GM21360 (cell line): ENCODE measurements at regions not wholly inside any gene's neighbourhood (a gene's known extent, or its start where the extent isn't known, plus 50 kb on each side); places are given as distances from the start of the nearest gene placed in this dataset.
"Not testable (repeated sequence)": the region's sequence is repeated elsewhere in the genome, so short reads cannot be mapped to it uniquely, and the experiment has no call there.

Source experiments
- ATAC-seq: cut with Tn5 transposase; IDR thresholded peaks from one replicate; pipeline ENCODE4 v1.9.1; 2021; ENCODE audit warnings: mild to moderate bottlenecking, moderate library complexity; ENCODE audit not compliant: unreplicated experiment

- no peak for ATAC-seq
These were observed 1444.1 kb downstream of the SLITRK5 start for GRCh38 chr13:89115307-89115706.

GRCh38 chr13:89136678-89137077 lies 1465.5 kb downstream of the SLITRK5 start:
- ATAC-seq, result no peak

GRCh38 chr13:89150362-89150761 lies 1479.2 kb downstream of the SLITRK5 start:
- no peak for ATAC-seq

- ATAC-seq, result no peak
These were observed 1482.8 kb downstream of the SLITRK5 start for GRCh38 chr13:89153941-89154340.

GRCh38 chr13:89163096-89163495 lies 1491.9 kb downstream of the SLITRK5 start:
- ATAC-seq, result no peak

- no peak for ATAC-seq
These were observed 1494.5 kb downstream of the SLITRK5 start for GRCh38 chr13:89165685-89166084.

GRCh38 chr13:89169951-89170350 lies 1498.8 kb downstream of the SLITRK5 start:
- no peak for ATAC-seq

GRCh38 chr13:89181041-89181440 lies 1509.9 kb downstream of the SLITRK5 start:
- ATAC-seq, result no peak

- no peak for ATAC-seq
These were observed 1528.0 kb downstream of the SLITRK5 start for GRCh38 chr13:89199138-89199537.

- no peak for ATAC-seq
These were observed 1533.3 kb downstream of the SLITRK5 start for GRCh38 chr13:89204435-89204834.

- ATAC-seq, result no peak
These were observed 1534.8 kb downstream of the SLITRK5 start for GRCh38 chr13:89205856-89206520.

GRCh38 chr13:89212186-89212585 lies 1541.0 kb downstream of the SLITRK5 start:
- ATAC-seq, result no peak

- no peak for ATAC-seq
These were observed 1543.0 kb downstream of the SLITRK5 start for GRCh38 chr13:89214185-89214584.

- ATAC-seq, result not testable (repeated sequence)
These were observed 1544.1 kb downstream of the SLITRK5 start for GRCh38 chr13:89215319-89215718.

GRCh38 chr13:89217813-89218212 lies 1546.6 kb downstream of the SLITRK5 start:
- no peak for ATAC-seq

GRCh38 chr13:89221557-89222158 lies 1550.5 kb downstream of the SLITRK5 start:
- no peak for ATAC-seq

- no peak for ATAC-seq
These were observed 1556.2 kb downstream of the SLITRK5 start for GRCh38 chr13:89227356-89227755.

- no peak for ATAC-seq
These were observed 1567.3 kb downstream of the SLITRK5 start for GRCh38 chr13:89238496-89238895.

GRCh38 chr13:89239361-89240127 lies 1568.4 kb downstream of the SLITRK5 start:
- no peak for ATAC-seq

GRCh38 chr13:89255844-89256406 lies 1584.8 kb downstream of the SLITRK5 start:
- ATAC-seq, result no peak

GRCh38 chr13:89267734-89268133 lies 1596.6 kb downstream of the SLITRK5 start:
- ATAC-seq, result no peak

- ATAC-seq, result no peak
These were observed 1598.6 kb downstream of the SLITRK5 start for GRCh38 chr13:89269737-89270136.
